ENCODE measurements at regions not wholly inside any gene's neighbourhood (a gene's known extent, or its start where the extent isn't known, plus 50 kb on each side); places are given as distances from the start of the nearest gene placed in this dataset.

DNA sequence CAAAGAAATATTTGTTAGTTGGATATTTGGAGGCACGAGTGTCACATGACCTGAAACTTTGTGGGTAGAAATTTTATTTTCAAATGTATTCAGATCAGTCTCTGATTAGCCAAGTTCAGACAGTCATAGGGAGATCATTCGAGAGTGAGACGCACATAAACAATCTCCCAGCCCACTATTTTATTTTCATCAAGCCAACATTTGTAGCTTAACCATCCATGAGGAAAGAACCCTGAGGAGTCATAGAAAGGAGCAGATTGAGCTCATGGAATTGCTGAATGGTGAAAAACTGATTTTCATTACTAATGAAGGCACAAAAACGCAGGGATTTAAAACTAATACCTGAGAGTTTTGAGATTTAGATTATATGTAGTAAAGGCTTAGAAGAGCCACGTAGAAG lies 548.7 kb downstream of the NSUN3 start:
- TF ChIP-seq POLR2AphosphoS5 (IDR thresholded peaks at IDR 0.05; ENCODE audit: borderline replicate concordance, low read depth, low read length): no peak
- TF ChIP-seq EZH2 (IDR thresholded peaks at IDR 0.05): no peak

All from SK-N-MC (cell line).